ENCODE measurements at regions not wholly inside any gene's neighbourhood (a gene's known extent, or its start where the extent isn't known, plus 50 kb on each side); places are given as distances from the start of the nearest gene placed in this dataset.

GRCh38 chr13:27673911-27674310, 52.2 kb downstream of the POLR1D start:
- TF ChIP-seq CTCF (IDR thresholded peaks at IDR 0.05; ENCODE audit: low read depth, low read length): no peak
- DNase-seq (ENCODE audit: extremely low read depth, low read depth): no peak

DNA sequence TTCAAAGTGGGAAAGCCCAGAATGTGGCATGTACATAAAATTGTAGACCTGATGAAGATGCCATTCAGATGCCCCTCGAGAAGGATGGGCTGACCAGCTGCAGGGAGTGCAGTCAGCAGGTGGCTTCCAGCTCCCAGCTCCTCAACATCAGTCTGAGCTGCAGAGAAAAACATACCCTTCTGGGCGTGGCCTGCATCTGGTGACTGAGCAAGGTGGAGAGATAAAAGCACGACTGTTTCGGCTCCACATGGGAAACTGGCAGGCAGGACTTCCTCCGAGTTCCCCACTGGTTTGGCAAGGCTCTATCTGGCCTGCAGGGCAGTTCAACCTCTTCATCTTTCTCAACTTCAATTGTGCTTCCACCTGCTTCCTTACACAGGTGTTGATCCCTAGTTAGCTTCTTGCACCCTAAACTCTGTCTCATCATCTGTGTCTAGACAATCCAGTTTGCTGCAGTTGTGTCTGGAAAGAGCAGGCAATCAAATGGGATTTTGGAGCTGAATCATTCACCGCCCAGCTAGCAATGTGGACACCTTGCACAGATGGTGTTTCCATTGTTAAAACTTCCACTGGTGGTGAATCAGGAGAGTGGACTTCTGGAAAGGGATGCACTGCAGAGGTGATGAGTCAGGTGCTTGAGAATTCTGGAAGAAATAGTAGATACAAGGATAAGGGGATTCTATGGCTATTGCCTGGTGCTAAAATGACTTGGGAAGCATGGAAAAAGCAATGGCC, 56.8 kb downstream of the POLR1D start:
- no peak for DNase-seq (ENCODE audit: extremely low read depth, low read depth)
- no peak for TF ChIP-seq CTCF (IDR thresholded peaks at IDR 0.05; ENCODE audit: low read depth, low read length)

GRCh38 chr13:27679396-27679795, 57.7 kb downstream of the POLR1D start:
- DNase-seq (ENCODE audit: extremely low read depth, low read depth): no peak
- TF ChIP-seq CTCF (IDR thresholded peaks at IDR 0.05; ENCODE audit: low read depth, low read length): no peak

GRCh38 chr13:27679896-27680295, 58.2 kb downstream of the POLR1D start:
- no peak for TF ChIP-seq CTCF (IDR thresholded peaks at IDR 0.05; ENCODE audit: low read depth, low read length)
- DNase-seq (ENCODE audit: extremely low read depth, low read depth): no peak

GRCh38 chr13:27680465-27680864, 58.8 kb downstream of the POLR1D start:
- no peak for TF ChIP-seq CTCF (IDR thresholded peaks at IDR 0.05; ENCODE audit: low read depth, low read length)
- no peak for DNase-seq (ENCODE audit: extremely low read depth, low read depth)

- DNase-seq (ENCODE audit: extremely low read depth, low read depth): no peak
- TF ChIP-seq CTCF (IDR thresholded peaks at IDR 0.05; ENCODE audit: low read depth, low read length): no peak
These were observed 69.5 kb downstream of the POLR1D start for GRCh38 chr13:27691207-27691606.

- TF ChIP-seq CTCF (IDR thresholded peaks at IDR 0.05; ENCODE audit: low read depth, low read length): no peak
- DNase-seq (ENCODE audit: extremely low read depth, low read depth): no peak
These were observed 75.0 kb downstream of the POLR1D start for GRCh38 chr13:27696731-27697130.

Data from AG09319 (cell line).